ENCODE measurements at regions not wholly inside any gene's neighbourhood (a gene's known extent, or its start where the extent isn't known, plus 50 kb on each side); places are given as distances from the start of the nearest gene placed in this dataset.
A peak's percentile ranks its signal among the peaks of the same experiment; 100 is the strongest.

DNA sequence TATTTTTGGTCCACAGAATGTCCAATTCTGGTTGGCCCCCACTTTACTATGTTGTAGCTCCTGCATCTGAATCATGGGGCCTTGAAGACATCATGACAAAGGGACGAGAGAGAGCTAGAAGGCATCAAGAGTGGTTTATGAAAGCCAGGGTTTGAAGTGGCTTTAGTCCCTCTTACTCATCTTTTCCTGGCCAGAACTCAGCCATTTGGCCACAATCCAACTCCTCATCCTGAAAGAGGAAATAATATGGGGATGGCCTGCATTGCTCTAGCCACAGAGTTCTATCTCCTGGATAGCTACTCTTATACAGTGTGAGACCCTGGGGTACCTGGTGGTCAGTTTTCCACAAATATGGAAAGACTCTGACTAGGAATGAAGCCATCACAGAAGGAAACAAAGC lies 418.9 kb downstream of the XPNPEP1 start:
- H4K20me1 ChIP-seq (ENCODE audit: low read length): no peaks in the 10 kb centered on the region
- no peak overlapping the region for H3K4me3 ChIP-seq (ENCODE audit: low read length)
- DNase-seq (peak; percentile 34), ATAC-seq (no peak)
- TF ChIP-seq EZH2 (IDR thresholded peaks at IDR 0.05; ENCODE audit: low read length, unreplicated experiment) (no peak), EZH2phosphoT487 (IDR thresholded peaks at IDR 0.05; ENCODE audit: borderline replicate concordance, low read length) (no peak)
- TF ChIP-seq, protein P1, sequence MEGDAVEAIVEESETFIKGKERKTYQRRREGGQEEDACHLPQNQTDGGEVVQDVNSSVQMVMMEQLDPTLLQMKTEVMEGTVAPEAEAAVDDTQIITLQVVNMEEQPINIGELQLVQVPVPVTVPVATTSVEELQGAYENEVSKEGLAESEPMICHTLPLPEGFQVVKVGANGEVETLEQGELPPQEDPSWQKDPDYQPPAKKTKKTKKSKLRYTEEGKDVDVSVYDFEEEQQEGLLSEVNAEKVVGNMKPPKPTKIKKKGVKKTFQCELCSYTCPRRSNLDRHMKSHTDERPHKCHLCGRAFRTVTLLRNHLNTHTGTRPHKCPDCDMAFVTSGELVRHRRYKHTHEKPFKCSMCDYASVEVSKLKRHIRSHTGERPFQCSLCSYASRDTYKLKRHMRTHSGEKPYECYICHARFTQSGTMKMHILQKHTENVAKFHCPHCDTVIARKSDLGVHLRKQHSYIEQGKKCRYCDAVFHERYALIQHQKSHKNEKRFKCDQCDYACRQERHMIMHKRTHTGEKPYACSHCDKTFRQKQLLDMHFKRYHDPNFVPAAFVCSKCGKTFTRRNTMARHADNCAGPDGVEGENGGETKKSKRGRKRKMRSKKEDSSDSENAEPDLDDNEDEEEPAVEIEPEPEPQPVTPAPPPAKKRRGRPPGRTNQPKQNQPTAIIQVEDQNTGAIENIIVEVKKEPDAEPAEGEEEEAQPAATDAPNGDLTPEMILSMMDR (conservative IDR thresholded peaks at IDR 0.05; ENCODE audit: low read depth, low read length): no peak
- H3K4me2 ChIP-seq (ENCODE audit: low read length): no peak overlapping the region
- no peaks in the 10 kb centered on the region for H3K79me2 ChIP-seq (ENCODE audit: low read length)
- POLR2A ChIA-PET (ENCODE audit: unreplicated experiment): no interaction called here
- intact Hi-C loops (cut with micrococcal nuclease): no loop called here
- no peaks in the 10 kb centered on the region for H3K36me3 ChIP-seq (ENCODE audit: low read depth, low read length)
- CTCF ChIA-PET: no interaction called here
- no peaks in the 10 kb centered on the region for H3K4me1 ChIP-seq (ENCODE audit: insufficient read depth, low read length)
- no peak overlapping the region for H2AFZ ChIP-seq (ENCODE audit: low read length)
- H3K9me2 ChIP-seq (replicated peaks; ENCODE audit: low read length): no peaks in the 10 kb centered on the region
- H3F3A ChIP-seq (ENCODE audit: low read length, unreplicated experiment): no peaks in the 10 kb centered on the region
- no peak overlapping the region for H3K27ac ChIP-seq (ENCODE audit: low read length)
- BruUV-seq (replicated peaks): no TSS peak
- H3K27me3 ChIP-seq (ENCODE audit: low read length): no peaks in the 10 kb centered on the region
- H3K9me3 ChIP-seq (ENCODE audit: low read length): no peaks in the 10 kb centered on the region
- H3K9ac ChIP-seq (ENCODE audit: low read length): no peak overlapping the region

DNA sequence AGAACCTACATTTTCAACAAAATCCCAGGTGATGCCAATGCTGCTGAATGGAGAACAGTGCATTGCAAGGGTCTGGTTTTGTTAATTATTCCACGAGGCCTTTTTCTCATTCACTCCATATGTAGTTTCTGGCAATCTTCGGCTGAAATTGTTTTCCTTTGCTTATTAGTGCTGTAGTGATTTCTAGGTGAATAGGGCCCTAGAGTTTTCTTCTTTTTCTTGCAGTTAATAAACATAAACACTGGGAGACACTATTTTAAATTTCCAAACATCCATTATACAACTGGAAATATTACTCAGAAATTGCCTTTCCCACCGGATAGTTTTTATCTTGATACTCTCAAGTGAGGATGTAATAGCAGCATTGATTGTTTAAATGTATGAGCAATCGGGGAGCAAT lies 435.6 kb downstream of the XPNPEP1 start:
- TF ChIP-seq, protein P1 (conservative IDR thresholded peaks at IDR 0.05; ENCODE audit: low read depth, low read length): no peak
- TF ChIP-seq EZH2phosphoT487 (IDR thresholded peaks at IDR 0.05; ENCODE audit: borderline replicate concordance, low read length): no peak
- TF ChIP-seq EZH2 (IDR thresholded peaks at IDR 0.05; ENCODE audit: low read length, unreplicated experiment): no peak
- no TSS peak for BruUV-seq (replicated peaks)
- intact Hi-C loops (cut with micrococcal nuclease): no loop called here

DNA sequence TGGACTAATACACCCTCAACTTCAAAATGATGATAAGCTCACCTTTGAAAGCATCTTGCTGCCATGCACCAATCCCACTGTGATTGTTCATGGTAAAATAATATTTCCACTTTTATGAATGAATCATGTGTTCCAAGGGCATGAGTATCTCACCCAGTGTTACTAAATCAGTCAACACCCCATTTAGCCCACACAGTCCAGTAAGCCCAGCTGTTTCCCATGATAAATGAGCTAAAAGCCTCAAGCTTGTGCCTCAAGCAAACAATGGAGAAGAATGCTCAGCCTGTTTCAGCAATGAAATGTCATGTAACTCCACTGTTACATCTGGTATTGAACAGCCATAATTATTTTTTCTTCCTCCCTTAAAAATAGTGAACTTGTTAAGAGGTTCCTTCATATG lies 442.5 kb downstream of the XPNPEP1 start:
- ATAC-seq (no peak), DNase-seq (no peak)
- Histone ChIP-seq H3K4me2 (ENCODE audit: low read length) (no peak overlapping the region), H3K9me2 (replicated peaks; ENCODE audit: low read length) (no peaks in the 10 kb centered on the region), H3K4me1 (ENCODE audit: insufficient read depth, low read length) (no peaks in the 10 kb centered on the region), H4K20me1 (ENCODE audit: low read length) (no peaks in the 10 kb centered on the region), H3K79me2 (ENCODE audit: low read length) (no peaks in the 10 kb centered on the region), H3K9me3 (ENCODE audit: low read length) (no peaks in the 10 kb centered on the region), H3K27ac (ENCODE audit: low read length) (no peak overlapping the region), H3K36me3 (ENCODE audit: low read depth, low read length) (no peaks in the 10 kb centered on the region), H3K27me3 (ENCODE audit: low read length) (no peaks in the 10 kb centered on the region), H2AFZ (ENCODE audit: low read length) (no peak overlapping the region), H3K9ac (ENCODE audit: low read length) (no peak overlapping the region), H3K4me3 (ENCODE audit: low read length) (no peak overlapping the region), H3F3A (ENCODE audit: low read length, unreplicated experiment) (no peaks in the 10 kb centered on the region)
- intact Hi-C loops (cut with micrococcal nuclease): no loop called here
- POLR2A ChIA-PET (ENCODE audit: unreplicated experiment): no interaction called here
- CTCF ChIA-PET: no interaction called here
- BruUV-seq (replicated peaks): no TSS peak
- TF ChIP-seq EZH2phosphoT487 (IDR thresholded peaks at IDR 0.05; ENCODE audit: borderline replicate concordance, low read length) (no peak), EZH2 (IDR thresholded peaks at IDR 0.05; ENCODE audit: low read length, unreplicated experiment) (no peak)
- TF ChIP-seq, protein P1 (conservative IDR thresholded peaks at IDR 0.05; ENCODE audit: low read depth, low read length): no peak

More for the DNA sequence above, 435.6 kb downstream of the XPNPEP1 start:
- DNase-seq: no peak
- H3K9me2 ChIP-seq (replicated peaks; ENCODE audit: low read length): no peaks in the 10 kb centered on the region
- POLR2A ChIA-PET (ENCODE audit: unreplicated experiment): no interaction called here
- H3K27me3 ChIP-seq (ENCODE audit: low read length): no peaks in the 10 kb centered on the region
- H3K4me2 ChIP-seq (ENCODE audit: low read length): no peak overlapping the region
- H3K9me3 ChIP-seq (ENCODE audit: low read length): no peaks in the 10 kb centered on the region
- no peaks in the 10 kb centered on the region for H3K79me2 ChIP-seq (ENCODE audit: low read length)
- H2AFZ ChIP-seq (ENCODE audit: low read length): no peak overlapping the region
- no peaks in the 10 kb centered on the region for H4K20me1 ChIP-seq (ENCODE audit: low read length)
- CTCF ChIA-PET: no interaction called here
- no peak for ATAC-seq
- H3F3A ChIP-seq (ENCODE audit: low read length, unreplicated experiment): no peaks in the 10 kb centered on the region
- no peaks in the 10 kb centered on the region for H3K4me1 ChIP-seq (ENCODE audit: insufficient read depth, low read length)
- no peak overlapping the region for H3K27ac ChIP-seq (ENCODE audit: low read length)
- H3K9ac ChIP-seq (ENCODE audit: low read length): no peak overlapping the region
- no peak overlapping the region for H3K4me3 ChIP-seq (ENCODE audit: low read length)
- H3K36me3 ChIP-seq (ENCODE audit: low read depth, low read length): no peaks in the 10 kb centered on the region
